GM10248 (cell line): ENCODE measurements at regions not wholly inside any gene's neighbourhood (a gene's known extent, or its start where the extent isn't known, plus 50 kb on each side); places are given as distances from the start of the nearest gene placed in this dataset.

ENCODE experiments used
- CTCF ChIA-PET: fragments of 300-600 bp; sonication (Branson Sonifier 250); formaldehyde crosslinking; extraction: SDS; loops from one replicate; lab custom pipeline; 2021; ENCODE audit warnings: antibody characterized with exemption; lab: Yijun Ruan, JAX
- POLR2A ChIA-PET: fragments of 350-650 bp; sonication (Branson Sonifier 250); formaldehyde crosslinking; extraction: SDS; loops from one replicate; lab custom pipeline; 2020; ENCODE audit warnings: antibody characterized with exemption; lab: Yijun Ruan, JAX
- DNase-seq: peaks from one replicate; pipeline ENCODE4 v3.0.0; 2012; ENCODE audit errors: extremely low spot score
- CTCF ChIP-seq: IDR thresholded peaks from 2 replicates; pipeline ENCODE4 v1.5.1; 2012; ENCODE audit warnings: mild to moderate bottlenecking, low read depth; ENCODE audit errors: extremely low read depth, missing control alignments, control extremely low read depth

- ChIA-PET CTCF (no interaction called here), POLR2A (no interaction called here)
- DNase-seq: no peak
- no peak for TF ChIP-seq CTCF
Observed at GRCh38 chr4:44563496-44563895, 87.9 kb downstream of the YIPF7 start.

- TF ChIP-seq CTCF: no peak
- CTCF ChIA-PET: interaction anchor here (1.2 kb wide), 1 partner anchor 10 kb away, joined by 5 read pairs; no protein-coding TSS in a partner anchor
- POLR2A ChIA-PET: no interaction called here
- DNase-seq: no peak
Observed at GRCh38 chr4:44558031-44558605, 93.3 kb downstream of the YIPF7 start.

GRCh38 chr4:44554768-44555167 lies 96.7 kb downstream of the YIPF7 start:
- ChIA-PET CTCF (interaction anchor here (1.7 to 2.4 kb wide), 2 partner anchors 14 to 45 kb away, joined by 5 read pairs; no protein-coding TSS in a partner anchor), POLR2A (no interaction called here)
- TF ChIP-seq CTCF: no peak
- no peak for DNase-seq

- TF ChIP-seq CTCF: no peak
- DNase-seq: no peak
- CTCF ChIA-PET: no interaction called here
- POLR2A ChIA-PET: no interaction called here
Observed at GRCh38 chr4:44553180-44553579, 98.2 kb downstream of the YIPF7 start.

GRCh38 chr4:44545781-44546180 lies 97.2 kb upstream of the KCTD8 start:
- no peak for TF ChIP-seq CTCF
- ChIA-PET POLR2A (no interaction called here), CTCF (no interaction called here)
- DNase-seq: no peak

- TF ChIP-seq CTCF: no peak
- DNase-seq: no peak
- POLR2A ChIA-PET: no interaction called here
- CTCF ChIA-PET: no interaction called here
Observed at GRCh38 chr4:44544158-44544557, 95.5 kb upstream of the KCTD8 start.
